Activated naive CD4-positive, alpha-beta T cell treated with anti-CD3 and anti-CD28 coated beads, Interleukin-2, amount 50 U/mL, for 72 hours (primary cell): ENCODE measurements at regions not wholly inside any gene's neighbourhood (a gene's known extent, or its start where the extent isn't known, plus 50 kb on each side); places are given as distances from the start of the nearest gene placed in this dataset.
"Not testable (repeated sequence)": the region's sequence is repeated elsewhere in the genome, so short reads cannot be mapped to it uniquely, and the experiment has no call there.

Experiments
- ATAC-seq, 2 donors: fragments of 150-1000 bp; cut with Tn5 transposase; 2 replicates each; pipeline ENCODE4 v1.10.0; 2021; ENCODE audit warnings: mild to moderate bottlenecking in 2 of 2, moderate library complexity in 2 of 2
- DNase-seq, 2 donors: peaks; one replicate each; pipeline ENCODE4 v3.0.0; 2021 to 2022; ENCODE audit warnings: low spot score in 2 of 2
- H3K27ac Mint-ChIP-seq, 2 donors: one replicate each; pipeline ENCODE4 v1.8.0; 2022; ENCODE audit warnings: mild to moderate bottlenecking in 2 of 2, mixed read lengths in 2 of 2
- H3K36me3 Mint-ChIP-seq, 2 donors: one replicate each; pipeline ENCODE4 v1.8.0; 2022; ENCODE audit warnings: mixed read lengths in 2 of 2
- H3K9me3 Mint-ChIP-seq, 2 donors: one replicate each; pipeline ENCODE4 v1.8.0; 2022; ENCODE audit warnings: mixed read lengths in 2 of 2

DNA sequence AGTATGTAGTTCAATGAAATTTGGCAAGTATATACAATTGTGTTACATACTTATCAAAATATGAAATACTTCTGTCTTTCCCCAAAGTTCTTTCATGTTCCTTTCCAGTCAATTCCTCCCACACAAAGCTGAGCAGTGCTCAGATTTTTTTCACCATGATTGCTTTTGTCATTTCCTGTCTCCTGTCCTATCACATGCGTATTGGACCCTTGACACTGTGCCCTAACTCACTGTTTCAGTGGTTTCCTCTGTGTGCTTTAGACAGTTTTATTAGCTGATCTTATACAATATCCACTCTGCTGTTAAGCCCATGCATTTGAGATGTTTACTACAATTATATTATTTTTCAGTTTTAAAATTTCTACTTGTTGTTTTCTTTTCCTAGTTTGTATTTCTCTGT is 463.6 kb upstream of the MEF2C start:
- peaks cover 3 to 4% of the 10 kb centered on the region in 2 donors for H3K9me3 Mint-ChIP-seq

GRCh38 chr5:89343666-89344065 is 460.7 kb upstream of the MEF2C start:
- no peak overlapping the region for H3K27ac Mint-ChIP-seq
- peaks cover 3 to 4% of the 10 kb centered on the region in 2 donors for H3K9me3 Mint-ChIP-seq
- H3K36me3 Mint-ChIP-seq: no peaks in the 10 kb centered on the region
- ATAC-seq: peak in 1 of 2 donors; percentile 62
- DNase-seq: no peak

More for the DNA sequence above, 463.6 kb upstream of the MEF2C start:
- Mint-ChIP-seq H3K27ac (no peak overlapping the region), H3K36me3 (no peaks in the 10 kb centered on the region)
- ATAC-seq (no peak), DNase-seq (no peak)

- no peak for DNase-seq
- no peak overlapping the region for H3K27ac Mint-ChIP-seq
- ATAC-seq: no peak
- peaks cover 0 to 4% of the 10 kb centered on the region in 2 donors for H3K9me3 Mint-ChIP-seq
- no peaks in the 10 kb centered on the region for H3K36me3 Mint-ChIP-seq
Observed at GRCh38 chr5:89342106-89342876, 459.3 kb upstream of the MEF2C start.

GRCh38 chr5:89338935-89339334 is 456.0 kb upstream of the MEF2C start:
- no peak for ATAC-seq
- H3K9me3 Mint-ChIP-seq: peaks cover 0 to 3% of the 10 kb centered on the region in 2 donors

GRCh38 chr5:89336111-89336510 is 453.1 kb upstream of the MEF2C start:
- DNase-seq (no peak), ATAC-seq (no peak)
- peaks cover 0 to 3% of the 10 kb centered on the region in 2 donors for H3K9me3 Mint-ChIP-seq
- no peaks in the 10 kb centered on the region for H3K36me3 Mint-ChIP-seq
- H3K27ac Mint-ChIP-seq: no peak overlapping the region

More at GRCh38 chr5:89338935-89339334, 456.0 kb upstream of the MEF2C start:
- no peak for DNase-seq
- H3K27ac Mint-ChIP-seq: no peak overlapping the region
- H3K36me3 Mint-ChIP-seq: no peaks in the 10 kb centered on the region

DNA sequence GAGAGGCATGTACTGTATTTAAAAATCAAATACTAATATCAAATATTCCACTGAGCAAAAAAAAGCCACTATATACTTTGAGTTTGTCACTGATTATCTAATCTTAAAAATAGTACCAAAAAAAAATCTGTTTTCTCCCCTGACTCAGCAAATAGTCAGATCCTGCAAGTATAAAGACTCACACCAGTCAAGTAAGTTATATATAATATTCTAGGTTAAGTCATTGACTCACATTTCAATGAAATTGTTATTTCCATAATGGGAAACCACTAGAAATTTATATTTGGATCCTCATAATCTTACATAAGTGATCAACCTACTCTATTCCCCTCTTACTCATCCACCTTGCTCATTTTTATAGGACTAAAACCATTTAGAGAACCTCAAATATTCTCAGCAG is 447.2 kb upstream of the MEF2C start:
- no peaks in the 10 kb centered on the region for H3K36me3 Mint-ChIP-seq
- DNase-seq: no peak
- peaks cover 8 to 12% of the 10 kb centered on the region in 2 donors for H3K9me3 Mint-ChIP-seq

GRCh38 chr5:89327608-89328007 is 444.6 kb upstream of the MEF2C start:
- ATAC-seq: no peak
- H3K9me3 Mint-ChIP-seq: peaks cover 11 to 12% of the 10 kb centered on the region in 2 donors
- H3K27ac Mint-ChIP-seq: no peak overlapping the region
- DNase-seq: no peak
- no peaks in the 10 kb centered on the region for H3K36me3 Mint-ChIP-seq

More for the DNA sequence above, 447.2 kb upstream of the MEF2C start:
- no peak for ATAC-seq
- no peak overlapping the region for H3K27ac Mint-ChIP-seq

- Mint-ChIP-seq H3K9me3 (peaks cover 8 to 11% of the 10 kb centered on the region in 2 donors), H3K36me3 (no peaks in the 10 kb centered on the region), H3K27ac (no peak overlapping the region)
- ATAC-seq (no peak), DNase-seq (no peak)
Observed at GRCh38 chr5:89324990-89325389, 442.0 kb upstream of the MEF2C start.

DNA sequence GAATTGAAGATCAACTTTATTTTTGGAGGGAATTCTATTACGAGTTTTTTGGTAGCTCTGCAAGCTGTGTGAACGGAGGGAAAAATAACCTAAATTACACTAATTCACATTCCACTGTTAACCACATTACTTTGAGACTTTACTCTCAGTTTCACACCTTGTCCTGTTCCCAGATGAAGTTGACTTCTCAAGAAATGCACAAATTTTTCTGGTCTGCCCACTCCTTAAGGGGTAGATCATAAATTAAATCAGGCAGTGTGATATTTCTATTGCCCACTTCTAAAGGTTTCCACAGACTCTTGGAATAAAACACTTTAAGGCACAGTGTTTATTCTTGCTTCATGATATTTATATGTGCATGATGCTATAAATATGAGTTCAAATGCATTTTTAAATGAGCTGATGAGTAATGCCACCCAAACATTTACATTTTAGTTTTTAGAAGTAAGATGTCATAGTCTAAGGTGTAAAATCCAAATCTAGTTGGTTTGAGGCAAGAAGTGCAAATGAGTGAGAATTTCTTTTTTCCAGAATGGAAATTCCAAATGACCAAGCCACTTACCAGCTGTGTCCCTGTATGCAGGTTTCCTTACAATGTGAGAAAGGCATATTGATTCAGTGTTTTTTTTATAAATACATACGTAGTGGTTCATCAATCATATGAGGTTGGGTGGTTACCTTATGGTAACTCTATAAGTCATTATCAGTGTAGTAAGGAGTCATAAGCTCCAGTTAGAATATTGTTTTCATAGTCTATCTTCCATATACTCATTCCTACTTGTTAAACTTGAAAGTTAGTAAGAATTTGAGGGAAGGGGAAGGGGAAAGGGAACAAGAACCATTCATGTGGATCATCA is 437.7 kb upstream of the MEF2C start:
- Mint-ChIP-seq H3K36me3 (no peaks in the 10 kb centered on the region), H3K27ac (no peak overlapping the region), H3K9me3 (peaks cover 0 to 7% of the 10 kb centered on the region in 2 donors)
- ATAC-seq (no peak), DNase-seq (no peak)

DNA sequence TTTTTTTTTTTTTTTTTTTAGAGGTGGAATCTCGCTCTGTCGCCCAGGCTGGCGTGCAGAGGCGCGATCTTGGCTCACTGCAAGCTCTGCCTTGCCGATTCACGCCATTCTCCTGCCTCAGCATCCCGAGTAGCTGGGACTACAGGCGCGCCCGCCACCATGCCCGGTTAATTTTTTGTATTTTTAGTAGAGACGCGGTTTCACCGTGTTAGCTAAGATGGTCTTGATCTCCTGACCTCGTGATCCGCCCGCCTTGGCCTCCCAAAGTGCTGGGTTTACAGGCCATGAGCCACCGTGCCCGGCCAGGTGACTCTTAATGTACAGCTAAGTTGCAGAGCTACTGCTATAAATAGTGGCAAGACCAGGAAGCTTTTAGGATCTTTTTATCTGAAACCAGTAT is 434.9 kb upstream of the MEF2C start:
- not testable (repeated sequence) for H3K27ac Mint-ChIP-seq, H3K9me3 Mint-ChIP-seq, DNase-seq, ATAC-seq, H3K36me3 Mint-ChIP-seq

- Mint-ChIP-seq H3K36me3 (no peaks in the 10 kb centered on the region), H3K9me3 (no peaks in the 10 kb centered on the region), H3K27ac (no peak overlapping the region)
- ATAC-seq (no peak), DNase-seq (no peak)
Observed at GRCh38 chr5:89315286-89316100, 432.5 kb upstream of the MEF2C start.

- peak overlapping the region in 1 of 2 donors; percentile 62 for H3K27ac Mint-ChIP-seq
- DNase-seq (no peak), ATAC-seq (peak; percentile 90 to 91)
- no peaks in the 10 kb centered on the region for H3K36me3 Mint-ChIP-seq
- peaks cover 0 to 5% of the 10 kb centered on the region in 2 donors for H3K9me3 Mint-ChIP-seq
Observed at GRCh38 chr5:89313804-89314588, 431.0 kb upstream of the MEF2C start.

GRCh38 chr5:89313044-89313443 is 430.1 kb upstream of the MEF2C start:
- peak; percentile 36 to 55 for ATAC-seq
- no peak overlapping the region for H3K27ac Mint-ChIP-seq
- DNase-seq: no peak
- peaks cover 0 to 5% of the 10 kb centered on the region in 2 donors for H3K9me3 Mint-ChIP-seq
- H3K36me3 Mint-ChIP-seq: no peaks in the 10 kb centered on the region

GRCh38 chr5:89309268-89309667 is 426.3 kb upstream of the MEF2C start:
- DNase-seq (no peak), ATAC-seq (no peak)
- no peak overlapping the region for H3K27ac Mint-ChIP-seq
- no peaks in the 10 kb centered on the region for H3K36me3 Mint-ChIP-seq
- H3K9me3 Mint-ChIP-seq: peaks cover 0 to 5% of the 10 kb centered on the region in 2 donors

- no peak for DNase-seq
- no peak for ATAC-seq
- H3K36me3 Mint-ChIP-seq: no peaks in the 10 kb centered on the region
- H3K27ac Mint-ChIP-seq: no peak overlapping the region
- peaks cover 0 to 5% of the 10 kb centered on the region in 2 donors for H3K9me3 Mint-ChIP-seq
Observed at GRCh38 chr5:89308606-89309040, 425.6 kb upstream of the MEF2C start.

- Mint-ChIP-seq H3K36me3 (no peaks in the 10 kb centered on the region), H3K9me3 (peaks cover 0 to 5% of the 10 kb centered on the region in 2 donors), H3K27ac (no peak overlapping the region)
- ATAC-seq (no peak), DNase-seq (no peak)
Observed at GRCh38 chr5:89307972-89308371, 425.0 kb upstream of the MEF2C start.
